ENCODE measurements at regions not wholly inside any gene's neighbourhood (a gene's known extent, or its start where the extent isn't known, plus 50 kb on each side); places are given as distances from the start of the nearest gene placed in this dataset.

DNA sequence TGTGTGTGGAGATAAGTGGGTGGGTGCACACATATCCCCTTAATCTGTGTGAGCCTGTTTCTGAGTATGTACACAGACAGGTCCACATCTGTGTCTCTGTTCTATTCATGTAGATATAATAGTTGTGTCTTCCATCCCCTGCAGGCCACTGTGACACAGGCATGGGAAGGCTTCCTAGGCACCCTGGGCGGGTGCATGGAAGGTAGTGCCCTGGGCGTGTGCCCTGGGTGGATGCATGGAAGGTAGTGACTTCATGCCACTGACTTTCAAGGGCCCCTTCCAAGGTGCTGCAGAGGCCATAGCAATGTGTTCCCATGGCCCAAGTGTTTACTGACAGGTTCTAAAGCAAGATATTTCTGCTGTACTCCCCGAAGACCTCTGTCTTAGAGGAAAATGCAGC is 462.5 kb upstream of the HS6ST1 start:
- no peak overlapping the region for H3K27ac ChIP-seq
- H3K4me3 ChIP-seq, result no peak overlapping the region
- intact Hi-C loops (cut with DNase I), result no loop called here
- no peaks in the 10 kb centered on the region for H3K27me3 ChIP-seq (replicated peaks; ENCODE audit: insufficient read depth)
- no peaks in the 10 kb centered on the region for H3K36me3 ChIP-seq
- TF ChIP-seq CTCF (IDR thresholded peaks at IDR 0.05) (no peak), POLR2A (IDR thresholded peaks at IDR 0.05) (no peak), POLR2AphosphoS5 (IDR thresholded peaks at IDR 0.05) (no peak)
- WGBS, result 89% methylated on average over 3 of the region's 3 CpGs
- H3K4me1 ChIP-seq (replicated peaks), result no peaks in the 10 kb centered on the region
- H3K9me3 ChIP-seq, result no peaks in the 10 kb centered on the region
- DNase-seq (ENCODE audit: low spot score), result no peak

GRCh38 chr2:128781585-128782385 is 463.1 kb upstream of the HS6ST1 start:
- Histone ChIP-seq H3K9me3 (no peaks in the 10 kb centered on the region), H3K36me3 (no peaks in the 10 kb centered on the region), H3K27me3 (replicated peaks; ENCODE audit: insufficient read depth) (no peaks in the 10 kb centered on the region), H3K27ac (no peak overlapping the region), H3K4me3 (no peak overlapping the region), H3K4me1 (replicated peaks) (no peaks in the 10 kb centered on the region)
- intact Hi-C loops (cut with DNase I), result no loop called here
- 90% methylated on average over 18 of the region's 18 CpGs for WGBS
- TF ChIP-seq POLR2A (IDR thresholded peaks at IDR 0.05) (no peak), POLR2AphosphoS5 (IDR thresholded peaks at IDR 0.05) (no peak), CTCF (IDR thresholded peaks at IDR 0.05) (no peak)
- no peak for DNase-seq (ENCODE audit: low spot score)

DNA sequence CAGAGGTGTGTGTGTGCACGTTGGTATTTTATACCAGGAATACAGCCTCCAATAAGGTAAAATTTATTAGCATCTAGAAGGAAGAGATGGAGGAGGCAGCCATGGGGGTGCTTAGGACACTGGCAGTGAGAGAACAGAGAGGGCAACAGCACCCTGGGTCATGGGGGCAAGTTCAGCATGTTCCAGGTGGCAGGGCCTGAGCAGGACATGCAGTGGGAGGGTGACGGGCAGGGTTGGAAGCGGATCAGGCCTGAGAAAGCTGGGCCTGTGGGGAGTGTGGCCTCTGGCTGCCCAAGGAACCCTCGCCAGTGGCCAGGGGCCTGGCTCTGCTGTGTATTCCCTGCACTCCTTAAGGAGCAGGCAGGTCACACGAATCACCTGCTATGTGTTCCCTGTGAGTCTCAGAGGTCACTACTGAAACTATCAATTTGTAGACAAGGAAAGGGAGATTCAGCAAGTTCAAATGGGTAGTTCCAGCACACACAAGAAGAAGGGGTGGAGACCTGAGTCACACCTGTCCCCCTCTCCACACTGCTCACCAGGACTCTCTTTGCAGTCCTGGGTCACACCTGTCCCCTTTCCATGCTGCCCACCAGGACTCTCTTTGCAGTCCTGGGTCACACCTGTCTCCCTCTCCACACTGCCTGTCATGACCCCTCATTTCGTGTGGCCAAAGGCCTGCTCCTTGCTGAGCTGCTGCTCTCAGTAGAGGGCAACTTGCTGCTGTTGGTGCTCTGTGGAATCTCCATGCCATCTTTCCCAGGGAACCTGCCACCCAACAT is 463.9 kb upstream of the HS6ST1 start:
- intact Hi-C loops (cut with DNase I), result no loop called here
- no peaks in the 10 kb centered on the region for H3K4me1 ChIP-seq (replicated peaks)
- no peak for TF ChIP-seq POLR2A (IDR thresholded peaks at IDR 0.05)
- no peak for TF ChIP-seq POLR2AphosphoS5 (IDR thresholded peaks at IDR 0.05)
- TF ChIP-seq CTCF (IDR thresholded peaks at IDR 0.05), result no peak
- H3K9me3 ChIP-seq, result no peaks in the 10 kb centered on the region
- H3K27me3 ChIP-seq (replicated peaks; ENCODE audit: insufficient read depth), result no peaks in the 10 kb centered on the region
- H3K36me3 ChIP-seq, result no peaks in the 10 kb centered on the region
- WGBS, result 95% methylated on average over 6 of the region's 6 CpGs
- no peak for DNase-seq (ENCODE audit: low spot score)
- H3K27ac ChIP-seq, result no peak overlapping the region
- H3K4me3 ChIP-seq, result no peak overlapping the region

DNA sequence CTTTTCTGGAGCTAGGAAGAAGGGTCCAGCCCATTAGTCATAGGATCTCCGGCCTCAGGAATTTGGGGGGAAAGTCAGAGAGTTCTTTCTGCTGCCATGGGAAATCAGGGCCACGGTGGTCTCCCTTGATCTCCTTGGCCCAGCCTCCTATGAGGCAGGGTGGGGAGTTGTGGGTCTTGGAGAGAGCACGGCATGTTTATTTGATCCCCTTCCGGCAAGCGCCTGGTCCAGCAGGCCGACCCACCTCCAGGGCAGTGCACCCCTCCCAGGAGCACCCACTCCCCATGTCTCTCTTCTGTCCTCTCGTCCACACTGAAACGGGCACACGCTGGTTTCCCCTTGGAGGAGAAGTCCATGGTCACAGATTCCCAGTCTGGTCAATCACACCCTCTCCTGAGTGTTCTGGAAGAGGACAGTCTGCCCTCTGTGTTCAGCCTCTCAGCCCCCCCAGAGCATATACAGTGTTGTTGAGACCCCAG is 464.6 kb upstream of the HS6ST1 start:
- H3K27me3 ChIP-seq (replicated peaks; ENCODE audit: insufficient read depth), result no peaks in the 10 kb centered on the region
- DNase-seq (ENCODE audit: low spot score), result no peak
- no peak overlapping the region for H3K27ac ChIP-seq
- no peaks in the 10 kb centered on the region for H3K36me3 ChIP-seq
- 87% methylated on average over 9 of the region's 9 CpGs for WGBS
- H3K4me1 ChIP-seq (replicated peaks), result no peaks in the 10 kb centered on the region
- TF ChIP-seq POLR2A (IDR thresholded peaks at IDR 0.05), result no peak
- TF ChIP-seq CTCF (IDR thresholded peaks at IDR 0.05), result no peak
- TF ChIP-seq POLR2AphosphoS5 (IDR thresholded peaks at IDR 0.05), result no peak
- intact Hi-C loops (cut with DNase I), result no loop called here
- H3K9me3 ChIP-seq, result no peaks in the 10 kb centered on the region
- no peak overlapping the region for H3K4me3 ChIP-seq

Measured in prostate gland (tissue), 2 donors.